HG03095 (cell line): ENCODE measurements at regions not wholly inside any gene's neighbourhood (a gene's known extent, or its start where the extent isn't known, plus 50 kb on each side); places are given as distances from the start of the nearest gene placed in this dataset.

Source experiments
- ATAC-seq: cut with Tn5 transposase; IDR thresholded peaks from one replicate; pipeline ENCODE4 v1.9.1; 2021; ENCODE audit warnings: moderate library complexity; ENCODE audit not compliant: unreplicated experiment

GRCh38 chr6:166050559-166050958 lies 117.1 kb downstream of the TBXT start:
- ATAC-seq: no peak

GRCh38 chr6:166046982-166047381 lies 120.7 kb downstream of the TBXT start:
- no peak for ATAC-seq

GRCh38 chr6:166046226-166046625 lies 121.4 kb downstream of the TBXT start:
- ATAC-seq: no peak

DNA sequence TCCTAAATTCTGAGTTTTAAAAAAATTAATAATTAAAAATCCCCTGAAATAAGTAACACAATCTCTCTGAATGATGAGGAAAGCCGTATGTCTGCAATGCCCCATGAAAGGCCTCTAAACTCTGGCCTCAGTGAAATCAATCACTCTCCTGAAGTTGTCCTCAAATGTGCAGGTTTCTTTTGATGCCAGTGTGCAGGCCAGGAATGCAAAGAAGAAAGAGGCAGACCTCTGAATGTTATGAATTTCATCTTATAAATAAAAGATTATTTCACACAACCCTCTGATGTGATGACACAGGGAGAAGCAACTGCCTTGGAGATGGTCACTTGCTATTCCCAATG lies 121.8 kb downstream of the TBXT start:
- no peak for ATAC-seq

GRCh38 chr6:166045173-166045859 lies 122.3 kb downstream of the TBXT start:
- ATAC-seq: no peak

DNA sequence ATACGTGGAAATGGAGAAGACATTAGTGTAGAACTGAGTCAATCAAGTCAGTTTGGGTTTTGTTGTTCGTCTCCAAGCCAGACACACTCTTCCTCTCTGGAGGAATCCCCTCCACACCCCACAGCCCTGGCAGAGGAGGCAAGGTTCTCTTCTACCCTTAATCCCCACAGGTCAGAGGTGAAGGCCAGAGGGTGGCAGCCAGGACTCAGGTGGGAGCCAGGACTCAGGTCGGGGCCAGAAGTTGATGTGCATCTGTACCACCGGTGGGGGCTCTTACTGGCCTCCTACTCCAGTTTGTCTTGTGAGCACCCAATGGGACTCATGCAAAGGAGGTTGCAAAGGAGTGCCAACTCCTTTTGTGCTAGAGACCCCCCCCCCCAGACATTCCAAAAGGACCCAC lies 126.4 kb downstream of the TBXT start:
- ATAC-seq: no peak

GRCh38 chr6:166040292-166040691 lies 127.4 kb downstream of the TBXT start:
- ATAC-seq: no peak

- no peak for ATAC-seq
These were observed 131.1 kb downstream of the TBXT start for GRCh38 chr6:166036316-166037095.

DNA sequence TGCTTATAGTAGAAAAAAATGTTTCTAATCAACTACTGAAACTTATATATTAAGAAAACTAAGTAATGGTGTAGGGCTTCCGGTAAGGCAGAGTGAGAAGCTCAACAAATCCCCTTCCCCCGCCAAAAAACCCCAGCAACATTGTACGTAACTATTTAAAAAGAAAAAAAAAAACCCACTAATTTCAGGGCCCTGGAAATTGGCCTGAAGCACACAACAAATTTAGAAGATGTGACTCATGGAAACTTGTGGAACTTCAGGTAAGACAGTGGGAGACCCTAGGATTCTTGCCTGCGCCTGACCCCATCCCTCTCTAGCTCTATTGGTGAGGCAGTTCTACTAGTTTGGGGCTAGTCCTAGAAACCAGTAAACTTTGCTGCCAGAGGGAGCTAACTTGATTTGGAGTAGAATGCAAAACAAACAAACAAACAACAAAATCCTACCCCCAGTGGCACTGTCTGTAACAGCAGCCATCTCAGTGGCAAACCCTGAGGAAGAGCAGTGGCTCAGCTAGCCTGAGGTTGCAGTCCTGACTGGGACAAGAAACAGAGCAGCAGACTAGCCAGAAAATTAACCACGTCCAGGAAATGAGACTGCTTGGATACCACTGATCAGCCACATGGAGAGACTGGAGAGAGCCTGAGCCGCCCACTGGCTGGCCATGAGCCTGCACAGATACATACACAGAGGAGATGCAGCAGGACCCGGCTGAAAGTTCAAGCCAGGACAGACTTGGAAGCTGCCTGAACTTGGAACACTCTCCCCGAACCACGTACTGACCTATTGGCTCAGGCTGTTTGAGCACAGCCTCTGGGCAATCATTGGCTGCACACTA lies 135.1 kb downstream of the TBXT start:
- ATAC-seq: no peak

DNA sequence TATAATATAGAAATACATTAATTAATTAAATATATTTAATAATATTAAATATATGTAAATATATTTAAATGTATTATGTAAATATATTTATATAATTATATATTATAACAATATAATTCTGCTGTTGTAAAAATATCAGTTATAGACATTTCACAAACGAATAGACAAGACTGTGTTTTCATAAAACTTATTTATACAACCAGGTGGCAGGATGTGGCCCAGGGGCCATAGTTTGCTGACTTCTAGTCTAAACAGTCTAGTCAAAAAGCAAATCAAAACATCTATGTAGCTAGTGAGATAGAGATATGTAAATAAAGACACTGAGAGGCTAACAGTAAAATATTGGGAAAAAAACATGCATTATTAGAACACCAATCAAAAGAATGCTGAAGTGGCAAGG lies 136.4 kb downstream of the TBXT start:
- no peak for ATAC-seq

GRCh38 chr6:166029506-166029905 lies 138.1 kb downstream of the TBXT start:
- no peak for ATAC-seq

DNA sequence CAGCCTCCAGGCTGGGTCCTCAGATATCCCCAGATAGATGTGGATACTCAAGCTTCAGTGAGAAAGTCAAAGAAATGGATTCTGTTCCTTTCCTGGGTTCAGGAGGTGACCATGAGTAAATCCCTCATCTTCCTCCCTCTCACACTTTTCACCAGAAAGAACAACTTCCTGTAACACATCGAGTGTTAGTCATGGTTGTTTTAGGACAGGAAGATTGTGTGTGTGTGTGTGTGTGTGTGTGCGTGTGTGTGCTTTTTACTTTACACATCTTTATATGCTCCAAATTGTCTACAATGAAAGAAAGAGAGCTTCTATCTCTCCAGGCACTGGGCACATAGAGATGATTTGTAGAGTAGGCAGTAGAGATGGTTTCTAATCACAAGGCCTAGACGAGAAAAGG lies 139.9 kb downstream of the TBXT start:
- ATAC-seq: no peak

DNA sequence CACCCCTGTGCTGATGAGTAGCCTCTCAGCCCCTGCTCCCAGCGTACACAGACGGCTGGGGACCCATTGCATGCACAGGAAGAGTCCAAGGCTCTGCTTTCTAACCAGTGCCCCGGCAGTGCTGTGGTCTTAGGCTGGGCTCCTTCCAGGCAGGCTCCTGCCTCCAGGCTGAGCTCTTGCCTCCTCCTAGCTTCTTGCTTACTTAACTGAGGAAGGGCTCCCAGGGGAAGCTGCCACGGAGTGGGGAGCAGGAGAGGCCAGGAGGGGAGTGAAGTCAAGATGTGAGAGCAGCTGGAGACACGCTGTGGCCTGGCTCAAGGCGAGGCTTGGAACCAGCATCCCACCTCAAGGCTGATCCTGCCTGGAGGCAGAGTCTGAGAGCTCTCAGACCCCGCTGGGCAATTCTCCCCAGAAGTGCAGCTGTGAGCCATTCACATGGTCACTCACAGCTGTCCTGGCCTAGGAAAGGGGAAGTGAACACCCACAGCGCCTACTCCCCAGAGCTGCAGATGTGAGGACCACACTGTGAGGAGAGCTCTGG lies 141.0 kb downstream of the TBXT start:
- ATAC-seq: no peak

- ATAC-seq: no peak
These were observed 142.3 kb downstream of the TBXT start for GRCh38 chr6:166025149-166025898.

GRCh38 chr6:166024252-166024651 lies 143.4 kb downstream of the TBXT start:
- ATAC-seq: no peak

DNA sequence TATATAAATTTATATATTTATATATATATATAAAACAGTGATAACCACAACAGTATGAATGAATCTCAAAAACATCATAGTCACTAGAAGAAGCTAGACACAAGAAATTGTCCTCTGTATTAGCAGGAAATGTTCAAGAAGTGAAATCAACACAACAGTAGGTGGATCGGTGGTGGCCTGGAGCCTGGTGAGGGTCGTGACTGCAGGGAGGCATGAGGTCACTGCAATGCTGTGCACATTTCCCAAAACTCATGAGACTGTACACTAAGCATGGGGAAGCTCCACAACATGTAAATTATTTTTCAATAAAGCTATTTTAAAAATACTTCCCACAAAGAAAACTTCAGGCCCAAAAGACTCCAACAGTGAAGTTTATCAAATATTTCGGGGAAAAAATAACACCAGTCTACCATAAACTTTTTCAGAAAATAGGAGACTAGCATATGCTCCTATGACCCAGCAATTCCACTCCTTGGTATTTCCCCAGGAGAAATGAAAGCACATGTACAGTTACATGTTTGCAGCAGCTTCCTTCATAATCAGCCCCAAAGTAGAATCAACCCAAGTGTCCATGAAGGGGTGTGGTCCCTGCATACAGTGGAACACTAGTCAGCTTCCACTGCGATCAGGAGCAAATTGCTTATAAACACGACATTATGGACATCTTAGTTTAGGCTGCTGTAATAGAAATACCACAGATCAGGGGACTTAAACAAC lies 144.2 kb downstream of the TBXT start:
- no peak for ATAC-seq

GRCh38 chr6:166021429-166021828 lies 146.2 kb downstream of the TBXT start:
- no peak for ATAC-seq

- no peak for ATAC-seq
These were observed 148.4 kb downstream of the TBXT start for GRCh38 chr6:166019214-166019613.

DNA sequence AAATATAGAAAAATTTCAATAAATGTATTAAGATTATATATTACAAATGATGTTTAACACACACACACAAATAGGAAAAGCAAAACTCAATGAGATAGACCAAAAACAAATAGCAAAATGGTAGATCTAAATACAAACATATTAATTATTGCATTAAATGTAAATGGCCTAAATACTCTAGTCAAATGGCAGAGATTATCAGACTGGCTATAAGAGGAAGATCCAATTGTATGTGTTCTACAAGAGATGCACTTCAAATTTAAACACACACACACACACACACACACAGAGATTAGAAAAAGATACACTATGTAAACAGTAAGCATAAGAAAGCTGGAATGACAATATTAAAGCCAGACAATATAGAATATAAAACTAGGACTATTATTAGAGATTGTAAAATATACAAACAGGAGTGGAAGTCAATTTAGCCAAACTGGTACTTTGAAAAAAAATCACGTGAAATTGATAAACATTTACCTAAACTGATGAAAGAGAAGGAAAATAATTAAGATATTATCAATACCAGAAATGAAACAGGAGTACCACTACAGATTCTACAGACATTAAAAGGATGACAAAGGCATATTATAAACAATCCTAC lies 150.5 kb downstream of the TBXT start:
- no peak for ATAC-seq

DNA sequence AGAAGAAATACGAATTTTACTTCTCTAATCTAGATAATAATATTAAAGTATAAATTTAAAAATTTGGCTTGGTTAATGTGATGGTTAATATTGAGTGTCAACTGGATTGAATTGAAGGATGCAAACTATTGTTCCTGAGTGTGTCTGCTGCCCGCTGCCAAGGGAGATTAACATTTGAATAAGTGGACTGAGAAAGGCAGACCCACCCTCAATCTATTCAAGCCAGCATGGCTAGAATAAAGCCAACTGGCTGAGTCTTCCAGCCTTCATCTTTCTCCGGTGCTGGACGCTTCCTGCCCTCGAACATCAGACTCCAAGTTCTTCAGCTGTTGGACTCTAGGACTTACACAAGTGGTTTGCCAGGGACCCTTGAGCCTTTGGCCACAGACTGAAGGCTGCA lies 152.7 kb downstream of the TBXT start:
- ATAC-seq: no peak
